HEK293 (cell line): ENCODE measurements at regions not wholly inside any gene's neighbourhood (a gene's known extent, or its start where the extent isn't known, plus 50 kb on each side); places are given as distances from the start of the nearest gene placed in this dataset.

Source experiments
- CTCF ChIA-PET: fragments of 350-600 bp; formaldehyde crosslinking; extraction: SDS; loops from one replicate; lab custom pipeline; 2021; ENCODE audit warnings: antibody characterized with exemption; lab: Yijun Ruan, JAX
- POLR2A ChIA-PET: fragments of 300-600 bp; formaldehyde crosslinking; extraction: SDS; loops from one replicate; lab custom pipeline; 2020; ENCODE audit warnings: antibody characterized with exemption, inconsistent platforms; lab: Yijun Ruan, JAX
- H3K27ac ChIP-seq: fragments of 200-500 bp; sonication (Bioruptor generic); 2 replicates; pipeline ENCODE4 v1.5.1; 2014; ENCODE audit warnings: low read depth, low read length, control low read depth, inconsistent platforms; ENCODE audit errors: extremely low read depth
- H3K36me3 ChIP-seq, 2 experiments: fragments of 200-500 bp in 1 of 2; sonication (Bioruptor generic) in 1 of 2; 1 replicate in 1 of 2; 2 replicates in 1 of 2; pipeline ENCODE4 v1.5.1; 2014 to 2017; ENCODE audit warnings: inconsistent platforms in 2 of 2, low read length in 2 of 2; ENCODE audit not compliant: control insufficient read depth in 2 of 2, insufficient read depth in 1 of 2
- H3K4me1 ChIP-seq: fragments of 200-500 bp; sonication (Bioruptor generic); 2 replicates; pipeline ENCODE4 v1.5.1; 2014; ENCODE audit warnings: mild to moderate bottlenecking, low read length, inconsistent platforms; ENCODE audit not compliant: control insufficient read depth, insufficient read depth
- H3K4me3 ChIP-seq: 2 replicates; pipeline ENCODE4 v1.5.1; 2011; ENCODE audit warnings: low read depth, mild to moderate bottlenecking, control low read depth, low read length, moderate library complexity
- H3K9me3 ChIP-seq: fragments of 200-500 bp; sonication (Bioruptor generic); 2 replicates; pipeline ENCODE4 v1.5.1; 2014; ENCODE audit warnings: low read depth, low read length, inconsistent platforms; ENCODE audit not compliant: control insufficient read depth, insufficient read depth
- GLIS1 ChIP-seq: fragments of 450-650 bp; formaldehyde crosslinking; IDR thresholded peaks from 2 replicates; pipeline ENCODE4 v1.5.1; 2016; ENCODE audit warnings: missing biosample characterization, missing genetic modification characterization
- HOXA7 ChIP-seq: sonication (generic); formaldehyde crosslinking; IDR thresholded peaks from 2 replicates; pipeline ENCODE4 v1.8.1; 2022; ENCODE audit warnings: missing genetic modification reagents, borderline replicate concordance
- SALL2 ChIP-seq: fragments of 450-650 bp; formaldehyde crosslinking; IDR thresholded peaks from 2 replicates; pipeline ENCODE4 v1.5.0; 2017; ENCODE audit warnings: missing biosample characterization, mild to moderate bottlenecking, missing genetic modification characterization, borderline replicate concordance
- SETDB1 ChIP-seq: IDR thresholded peaks from one replicate; pipeline ENCODE4 v1.6.1; 2017; ENCODE audit warnings: mild to moderate bottlenecking, low read length, moderate library complexity, mixed read lengths; ENCODE audit not compliant: insufficient read length
- TSHZ1 ChIP-seq: fragments of 450-650 bp; formaldehyde crosslinking; IDR thresholded peaks from 2 replicates; pipeline ENCODE4 v1.5.1; 2016; ENCODE audit warnings: missing biosample characterization, missing genetic modification characterization, borderline replicate concordance
- ZBTB11 ChIP-seq: fragments of 450-650 bp; formaldehyde crosslinking; conservative IDR thresholded peaks from 2 replicates; pipeline ENCODE4 v1.5.1; 2016; ENCODE audit warnings: low read depth, missing biosample characterization, missing genetic modification characterization
- ZFP41 ChIP-seq: fragments of 450-650 bp; formaldehyde crosslinking; IDR thresholded peaks from 2 replicates; pipeline ENCODE4 v1.5.1; 2016; ENCODE audit warnings: missing biosample characterization, missing genetic modification characterization, borderline replicate concordance
- ZNF112 ChIP-seq: fragments of 450-650 bp; formaldehyde crosslinking; IDR thresholded peaks from 2 replicates; pipeline ENCODE4 v1.5.0; 2017; ENCODE audit warnings: missing biosample characterization, missing genetic modification characterization
- ZNF169 ChIP-seq: fragments of 450-650 bp; formaldehyde crosslinking; IDR thresholded peaks from 2 replicates; pipeline ENCODE4 v1.5.1; 2016; ENCODE audit warnings: missing biosample characterization, missing genetic modification characterization
- ZNF19 ChIP-seq: fragments of 450-650 bp; formaldehyde crosslinking; IDR thresholded peaks from 2 replicates; pipeline ENCODE4; 2016; ENCODE audit warnings: missing biosample characterization, missing genetic modification characterization, low read depth
- ZNF530 ChIP-seq: fragments of 450-650 bp; formaldehyde crosslinking; IDR thresholded peaks from 2 replicates; pipeline ENCODE4 v1.5.1; 2016; ENCODE audit warnings: low read depth, missing biosample characterization, missing genetic modification characterization
- ZNF768 ChIP-seq: fragments of 450-650 bp; formaldehyde crosslinking; IDR thresholded peaks from 2 replicates; pipeline ENCODE4 v1.5.1; 2018; ENCODE audit warnings: missing biosample characterization, mild to moderate bottlenecking, missing genetic modification characterization
- ZSCAN23 ChIP-seq: fragments of 450-650 bp; formaldehyde crosslinking; IDR thresholded peaks from 2 replicates; pipeline ENCODE4 v1.5.1; 2016; ENCODE audit warnings: missing biosample characterization, missing genetic modification characterization
- ZXDB ChIP-seq: fragments of 450-650 bp; formaldehyde crosslinking; IDR thresholded peaks from 2 replicates; pipeline ENCODE4 v1.5.1; 2016; ENCODE audit warnings: missing biosample characterization, missing genetic modification characterization
- TF ChIP-seq, protein P1 (sequence below): fragments of 450-650 bp; formaldehyde crosslinking; IDR thresholded peaks from 2 replicates; pipeline ENCODE4 v1.5.1; 2016; ENCODE audit warnings: missing biosample characterization, missing genetic modification characterization

- no peaks in the 10 kb centered on the region for H3K36me3 ChIP-seq
- no peak for TF ChIP-seq SETDB1
- TF ChIP-seq ZFP41 (tag by site-specific recombination) = no peak
- no peak for TF ChIP-seq ZNF768 (tag by site-specific recombination)
- TF ChIP-seq HOXA7 (CRISPR knock-in tag) = no peak
- no peak for TF ChIP-seq TSHZ1
- TF ChIP-seq ZNF19 (tag by site-specific recombination) = no peak
- no peak for TF ChIP-seq GLIS1 (tag by site-specific recombination)
- TF ChIP-seq ZNF112 = no peak
- no peak for TF ChIP-seq ZXDB (tag by site-specific recombination)
- no peak for TF ChIP-seq ZNF169 (tag by site-specific recombination)
- no peak for TF ChIP-seq ZNF530 (tag by site-specific recombination)
- TF ChIP-seq SALL2 = no peak
- TF ChIP-seq ZBTB11 (tag by site-specific recombination) = no peak
- ChIA-PET POLR2A (no interaction called here), CTCF (no interaction called here)
- no peaks in the 10 kb centered on the region for H3K4me1 ChIP-seq
- H3K9me3 ChIP-seq = no peaks in the 10 kb centered on the region
- H3K4me3 ChIP-seq = no peak overlapping the region
- no peak overlapping the region for H3K27ac ChIP-seq
Measured at GRCh38 chr4:127240764-127241105, 392.0 kb upstream of the INTU start.

GRCh38 chr4:127244515-127244914 lies 388.2 kb upstream of the INTU start:
- H3K27ac ChIP-seq = no peak overlapping the region
- ChIA-PET POLR2A (no interaction called here), CTCF (no interaction called here)
- no peaks in the 10 kb centered on the region for H3K36me3 ChIP-seq
- TF ChIP-seq, protein P1, sequence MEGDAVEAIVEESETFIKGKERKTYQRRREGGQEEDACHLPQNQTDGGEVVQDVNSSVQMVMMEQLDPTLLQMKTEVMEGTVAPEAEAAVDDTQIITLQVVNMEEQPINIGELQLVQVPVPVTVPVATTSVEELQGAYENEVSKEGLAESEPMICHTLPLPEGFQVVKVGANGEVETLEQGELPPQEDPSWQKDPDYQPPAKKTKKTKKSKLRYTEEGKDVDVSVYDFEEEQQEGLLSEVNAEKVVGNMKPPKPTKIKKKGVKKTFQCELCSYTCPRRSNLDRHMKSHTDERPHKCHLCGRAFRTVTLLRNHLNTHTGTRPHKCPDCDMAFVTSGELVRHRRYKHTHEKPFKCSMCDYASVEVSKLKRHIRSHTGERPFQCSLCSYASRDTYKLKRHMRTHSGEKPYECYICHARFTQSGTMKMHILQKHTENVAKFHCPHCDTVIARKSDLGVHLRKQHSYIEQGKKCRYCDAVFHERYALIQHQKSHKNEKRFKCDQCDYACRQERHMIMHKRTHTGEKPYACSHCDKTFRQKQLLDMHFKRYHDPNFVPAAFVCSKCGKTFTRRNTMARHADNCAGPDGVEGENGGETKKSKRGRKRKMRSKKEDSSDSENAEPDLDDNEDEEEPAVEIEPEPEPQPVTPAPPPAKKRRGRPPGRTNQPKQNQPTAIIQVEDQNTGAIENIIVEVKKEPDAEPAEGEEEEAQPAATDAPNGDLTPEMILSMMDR (tag by site-specific recombination) = no peak
- TF ChIP-seq ZSCAN23 (tag by site-specific recombination) = no peak
- H3K4me1 ChIP-seq = no peaks in the 10 kb centered on the region
- no peak overlapping the region for H3K4me3 ChIP-seq
- H3K9me3 ChIP-seq = no peaks in the 10 kb centered on the region
